Hepatocyte (in vitro differentiated cells): ENCODE measurements at regions not wholly inside any gene's neighbourhood (a gene's known extent, or its start where the extent isn't known, plus 50 kb on each side); places are given as distances from the start of the nearest gene placed in this dataset.

ENCODE experiments used
- CTCF ChIP-seq: fragments of 200-600 bp; sonication (generic); IDR thresholded peaks from 2 replicates; pipeline ENCODE4 v1.5.1; 2016; ENCODE audit warnings: antibody characterized with exemption, mild to moderate bottlenecking; ENCODE audit not compliant: poor library complexity
- EZH2 ChIP-seq: fragments of 200-600 bp; sonication (generic); IDR thresholded peaks from 2 replicates; pipeline ENCODE4 v1.6.1; 2016; ENCODE audit warnings: antibody characterized with exemption, mild to moderate bottlenecking, borderline replicate concordance

DNA sequence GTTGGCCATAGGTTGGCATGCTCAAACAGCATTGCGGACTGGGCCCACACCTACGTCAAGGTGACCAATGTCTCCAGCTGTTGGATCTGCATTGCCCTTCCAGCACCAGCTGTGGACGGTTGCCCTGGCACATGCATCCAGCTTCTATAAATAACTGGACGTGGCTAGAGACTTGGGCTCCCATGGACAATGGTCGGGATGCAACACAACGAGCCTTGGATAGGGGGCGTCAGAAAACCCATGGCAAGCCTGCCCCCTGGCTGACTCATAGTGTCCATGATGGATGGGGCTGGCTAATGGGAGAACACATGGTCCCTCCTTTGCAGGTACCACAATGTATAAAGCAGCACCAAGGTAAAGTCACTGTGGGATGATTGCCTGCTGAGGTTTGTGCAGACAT is 331.6 kb upstream of the FAR2 start:
- no peak for TF ChIP-seq EZH2
- TF ChIP-seq CTCF: no peak
